Fibroblast of pulmonary artery (primary cell): ENCODE measurements at regions not wholly inside any gene's neighbourhood (a gene's known extent, or its start where the extent isn't known, plus 50 kb on each side); places are given as distances from the start of the nearest gene placed in this dataset.

Experiments used
- DNase-seq: peaks from one replicate; pipeline ENCODE4 v3.0.0-alpha.2; 2010; ENCODE audit warnings: low read depth
- H3K4me3 ChIP-seq: replicated peaks from 2 replicates; pipeline ENCODE4 v1.5.1; 2011; ENCODE audit warnings: low read depth, mild to moderate bottlenecking, control low read depth, low read length, moderate library complexity
- TF ChIP-seq, protein P1 (sequence below): IDR thresholded peaks from 2 replicates; pipeline ENCODE4 v1.5.1; 2011; ENCODE audit warnings: mild to moderate bottlenecking, control low read depth, low read length, inconsistent platforms; ENCODE audit errors: missing control alignments

DNA sequence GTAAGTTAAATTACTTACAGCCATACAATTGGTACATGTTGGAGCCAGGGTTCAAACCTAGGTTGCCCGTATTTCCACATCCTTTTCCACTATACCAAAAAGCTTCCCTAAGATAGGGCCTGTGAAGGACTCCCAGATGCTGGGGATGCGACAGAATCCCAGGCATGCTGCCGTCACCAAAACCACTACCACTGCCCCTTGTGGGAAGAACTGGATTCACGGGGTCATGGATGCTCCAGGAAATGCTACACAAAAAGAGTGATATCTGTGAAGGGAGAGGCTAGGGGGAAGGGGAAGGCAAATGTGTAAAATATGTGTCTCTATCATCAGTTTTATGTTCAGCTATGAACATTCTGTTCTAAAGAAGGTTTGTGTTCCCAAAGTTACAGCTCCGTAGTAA is 133.9 kb upstream of the IVNS1ABP start:
- DNase-seq = no peak
- TF ChIP-seq, protein P1, sequence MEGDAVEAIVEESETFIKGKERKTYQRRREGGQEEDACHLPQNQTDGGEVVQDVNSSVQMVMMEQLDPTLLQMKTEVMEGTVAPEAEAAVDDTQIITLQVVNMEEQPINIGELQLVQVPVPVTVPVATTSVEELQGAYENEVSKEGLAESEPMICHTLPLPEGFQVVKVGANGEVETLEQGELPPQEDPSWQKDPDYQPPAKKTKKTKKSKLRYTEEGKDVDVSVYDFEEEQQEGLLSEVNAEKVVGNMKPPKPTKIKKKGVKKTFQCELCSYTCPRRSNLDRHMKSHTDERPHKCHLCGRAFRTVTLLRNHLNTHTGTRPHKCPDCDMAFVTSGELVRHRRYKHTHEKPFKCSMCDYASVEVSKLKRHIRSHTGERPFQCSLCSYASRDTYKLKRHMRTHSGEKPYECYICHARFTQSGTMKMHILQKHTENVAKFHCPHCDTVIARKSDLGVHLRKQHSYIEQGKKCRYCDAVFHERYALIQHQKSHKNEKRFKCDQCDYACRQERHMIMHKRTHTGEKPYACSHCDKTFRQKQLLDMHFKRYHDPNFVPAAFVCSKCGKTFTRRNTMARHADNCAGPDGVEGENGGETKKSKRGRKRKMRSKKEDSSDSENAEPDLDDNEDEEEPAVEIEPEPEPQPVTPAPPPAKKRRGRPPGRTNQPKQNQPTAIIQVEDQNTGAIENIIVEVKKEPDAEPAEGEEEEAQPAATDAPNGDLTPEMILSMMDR = no peak
- no peak overlapping the region for H3K4me3 ChIP-seq

GRCh38 chr1:185450060-185450788 is 133.2 kb upstream of the IVNS1ABP start:
- TF ChIP-seq, protein P1 = no peak
- DNase-seq = no peak
- H3K4me3 ChIP-seq = no peak overlapping the region

- DNase-seq = no peak
- TF ChIP-seq, protein P1 = no peak
- no peak overlapping the region for H3K4me3 ChIP-seq
Measured at GRCh38 chr1:185449378-185450059, 132.5 kb upstream of the IVNS1ABP start.

- TF ChIP-seq, protein P1 = no peak
- H3K4me3 ChIP-seq = no peak overlapping the region
- DNase-seq = peak; percentile 7
Measured at GRCh38 chr1:185448591-185449186, 131.6 kb upstream of the IVNS1ABP start.

DNA sequence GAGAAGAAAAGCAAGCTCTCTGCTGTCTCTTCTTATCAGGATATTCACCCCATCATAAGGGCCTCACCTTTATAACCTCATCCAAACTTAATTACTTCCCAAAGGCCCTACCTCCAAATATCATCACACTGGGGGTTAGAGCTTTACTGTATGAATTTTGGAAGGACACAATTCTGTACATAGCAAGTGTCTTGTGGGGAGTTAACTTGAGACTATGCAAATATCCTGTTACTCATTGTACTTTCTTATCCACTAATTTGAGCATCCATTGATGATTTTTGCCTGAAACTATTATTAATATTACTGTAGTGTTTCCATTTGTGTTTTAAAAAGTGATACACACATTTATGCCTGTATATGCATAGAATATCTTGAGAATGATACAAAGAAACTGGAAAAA is 129.1 kb upstream of the IVNS1ABP start:
- DNase-seq = no peak
- TF ChIP-seq, protein P1 = no peak
- H3K4me3 ChIP-seq = no peak overlapping the region

- DNase-seq = no peak
- H3K4me3 ChIP-seq = no peak overlapping the region
- TF ChIP-seq, protein P1 = no peak
Measured at GRCh38 chr1:185445594-185445993, 128.6 kb upstream of the IVNS1ABP start.

DNA sequence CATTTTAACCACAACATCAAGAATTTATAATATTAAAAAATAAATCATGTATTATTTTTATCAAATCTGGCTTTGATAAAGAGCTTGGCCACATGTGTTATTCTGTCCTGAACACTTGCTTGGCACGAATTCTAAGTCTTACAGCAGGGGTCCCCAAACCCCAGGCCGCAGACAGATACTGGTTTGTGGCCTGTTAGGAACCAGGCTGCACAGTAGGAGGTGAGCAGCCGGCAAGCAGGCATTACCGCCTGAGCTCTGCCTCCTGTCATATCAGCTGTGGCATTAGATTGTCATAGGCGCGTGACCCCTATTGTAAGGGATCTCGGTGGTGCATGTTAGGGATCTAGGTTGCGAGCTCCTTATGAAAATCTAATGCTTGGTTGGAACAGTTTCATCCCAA is 127.6 kb upstream of the IVNS1ABP start:
- TF ChIP-seq, protein P1 = no peak
- no peak overlapping the region for H3K4me3 ChIP-seq
- DNase-seq = no peak
